ENCODE measurements at regions not wholly inside any gene's neighbourhood (a gene's known extent, or its start where the extent isn't known, plus 50 kb on each side); places are given as distances from the start of the nearest gene placed in this dataset.

GRCh38 chr2:156695020-156695419 lies 258.8 kb downstream of the GPD2 start:
- no peak overlapping the region for H3K4me3 ChIP-seq
- no peaks in the 10 kb centered on the region for H3K9me3 ChIP-seq
- no peaks in the 10 kb centered on the region for H3K27me3 ChIP-seq
- H3K27ac ChIP-seq: no peak overlapping the region
- no peaks in the 10 kb centered on the region for H3K36me3 ChIP-seq
- 82 to 85% methylated on average over 4 of the region's 4 CpGs for WGBS, 2 donors
- DNase-seq (ENCODE audit: low spot score in 2 of 2): no peak
- TF ChIP-seq EP300 (IDR thresholded peaks at IDR 0.05) (no peak), POLR2A (IDR thresholded peaks at IDR 0.05) (no peak), CTCF (IDR thresholded peaks at IDR 0.05) (no peak)
- H3K4me1 ChIP-seq: no peaks in the 10 kb centered on the region

DNA sequence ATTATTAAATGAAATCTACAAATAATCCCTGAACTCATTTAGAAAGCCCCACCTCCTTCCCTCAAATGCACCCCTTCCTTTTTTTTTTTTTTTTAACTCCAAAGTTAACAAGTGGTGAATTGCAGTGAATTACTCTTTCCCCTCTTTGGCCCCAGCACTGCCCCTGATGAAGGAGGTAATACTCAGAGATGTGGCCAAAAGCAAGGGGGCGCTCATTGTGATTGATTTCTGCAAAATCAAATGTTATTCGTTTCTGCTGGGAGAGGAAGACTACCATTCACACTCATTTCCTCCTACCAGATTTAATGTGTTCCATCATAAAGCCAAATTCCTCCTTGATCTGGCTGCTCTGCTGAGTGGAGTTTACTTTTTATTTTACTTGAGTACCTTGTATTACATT lies 259.4 kb downstream of the GPD2 start:
- 72 to 76% methylated on average over 2 of the region's 2 CpGs for WGBS, 2 donors
- Histone ChIP-seq H3K9me3 (no peaks in the 10 kb centered on the region), H3K4me3 (no peak overlapping the region), H3K4me1 (no peaks in the 10 kb centered on the region), H3K27ac (no peak overlapping the region), H3K27me3 (no peaks in the 10 kb centered on the region), H3K36me3 (no peaks in the 10 kb centered on the region)
- DNase-seq (ENCODE audit: low spot score in 2 of 2): no peak
- no peak for TF ChIP-seq POLR2A (IDR thresholded peaks at IDR 0.05)
- no peak for TF ChIP-seq EP300 (IDR thresholded peaks at IDR 0.05)
- no peak for TF ChIP-seq CTCF (IDR thresholded peaks at IDR 0.05)

DNA sequence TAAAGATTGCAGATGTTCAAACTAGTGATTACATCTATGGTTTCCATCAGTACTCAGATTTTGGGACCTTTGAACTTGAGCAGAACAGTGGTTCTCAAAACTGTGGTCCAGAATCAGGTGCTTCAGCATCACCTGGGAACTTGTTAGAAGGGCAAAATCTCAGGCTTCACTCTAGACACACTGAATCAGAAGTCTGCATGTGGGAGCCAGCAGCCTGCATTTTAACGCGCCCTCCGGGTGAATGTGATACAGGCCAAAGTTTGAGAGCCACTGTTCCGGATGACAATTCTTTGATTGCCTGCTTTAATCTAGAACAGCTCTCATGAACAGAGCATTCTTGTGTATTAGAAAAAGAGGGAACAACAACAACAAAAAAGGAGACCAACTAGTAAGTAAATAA lies 261.7 kb downstream of the GPD2 start:
- 88% methylated on average over 4 of the region's 4 CpGs for WGBS, 2 donors
- no peaks in the 10 kb centered on the region for H3K36me3 ChIP-seq
- H3K27me3 ChIP-seq: no peaks in the 10 kb centered on the region
- TF ChIP-seq POLR2A (IDR thresholded peaks at IDR 0.05) (no peak), EP300 (IDR thresholded peaks at IDR 0.05) (no peak), CTCF (IDR thresholded peaks at IDR 0.05) (no peak)
- DNase-seq (ENCODE audit: low spot score in 2 of 2): no peak
- H3K9me3 ChIP-seq: no peaks in the 10 kb centered on the region
- no peaks in the 10 kb centered on the region for H3K4me1 ChIP-seq
- H3K27ac ChIP-seq: no peak overlapping the region
- H3K4me3 ChIP-seq: no peak overlapping the region

GRCh38 chr2:156700681-156701080 lies 264.5 kb downstream of the GPD2 start:
- no peak for DNase-seq (ENCODE audit: low spot score in 2 of 2)
- Histone ChIP-seq H3K27me3 (no peaks in the 10 kb centered on the region), H3K4me1 (peaks cover 0 to 22% (median 6%) of the 10 kb centered on the region in 4 donors), H3K4me3 (no peak overlapping the region), H3K27ac (no peak overlapping the region), H3K9me3 (no peaks in the 10 kb centered on the region), H3K36me3 (no peaks in the 10 kb centered on the region)
- TF ChIP-seq POLR2A (IDR thresholded peaks at IDR 0.05) (no peak), CTCF (IDR thresholded peaks at IDR 0.05) (no peak), EP300 (IDR thresholded peaks at IDR 0.05) (no peak)
- WGBS, 2 donors: 83 to 88% methylated on average over 8 of the region's 8 CpGs

DNA sequence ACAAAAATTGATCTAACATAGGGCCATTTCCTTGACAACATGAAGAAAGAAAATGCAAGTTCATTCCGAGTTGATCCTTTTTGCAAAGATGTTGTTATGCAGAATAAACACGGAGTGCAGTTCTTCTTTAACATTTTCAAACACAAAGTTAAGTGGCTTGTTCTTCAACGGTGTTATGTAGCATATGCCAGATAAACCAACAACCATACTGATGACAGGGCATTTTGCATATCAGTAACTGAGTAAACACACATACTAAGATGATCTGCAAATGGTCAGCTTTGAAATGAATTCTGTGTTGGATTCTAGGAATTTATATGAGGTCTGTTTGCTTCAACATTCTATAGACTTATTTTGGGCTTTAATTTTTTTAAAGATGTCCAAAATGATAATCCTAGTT lies 266.4 kb downstream of the GPD2 start:
- no peaks in the 10 kb centered on the region for H3K36me3 ChIP-seq
- no peak for DNase-seq (ENCODE audit: low spot score in 2 of 2)
- H3K27ac ChIP-seq: no peak overlapping the region
- no peaks in the 10 kb centered on the region for H3K9me3 ChIP-seq
- peaks cover 0 to 22% (median 6%) of the 10 kb centered on the region in 4 donors for H3K4me1 ChIP-seq
- no peak overlapping the region for H3K4me3 ChIP-seq
- 51 to 53% methylated on average over 3 of the region's 3 CpGs for WGBS, 2 donors
- no peaks in the 10 kb centered on the region for H3K27me3 ChIP-seq
- TF ChIP-seq POLR2A (IDR thresholded peaks at IDR 0.05) (no peak), CTCF (IDR thresholded peaks at IDR 0.05) (no peak), EP300 (IDR thresholded peaks at IDR 0.05) (no peak)

Data from tibial nerve (tissue), 4 donors.